ENCODE measurements at regions not wholly inside any gene's neighbourhood (a gene's known extent, or its start where the extent isn't known, plus 50 kb on each side); places are given as distances from the start of the nearest gene placed in this dataset.
"Not testable (repeated sequence)": the region's sequence is repeated elsewhere in the genome, so short reads cannot be mapped to it uniquely, and the experiment has no call there.

- not testable (repeated sequence) for DNase-seq
Observed at GRCh38 chrY:18599606-18600005, 53.1 kb downstream of the HSFY1 start.

GRCh38 chrY:18601287-18601686, 54.8 kb downstream of the HSFY1 start:
- not testable (repeated sequence) for DNase-seq

- DNase-seq = not testable (repeated sequence)
Observed at GRCh38 chrY:18606251-18606650, 59.7 kb downstream of the HSFY1 start.

GRCh38 chrY:18608205-18608604, 61.7 kb downstream of the HSFY1 start:
- DNase-seq = not testable (repeated sequence)

GRCh38 chrY:18615809-18616208, 69.3 kb downstream of the HSFY1 start:
- DNase-seq = not testable (repeated sequence)

- DNase-seq = not testable (repeated sequence)
Observed at GRCh38 chrY:18629805-18630516, 83.4 kb downstream of the HSFY1 start.

GRCh38 chrY:18630571-18630970, 84.1 kb downstream of the HSFY1 start:
- not testable (repeated sequence) for DNase-seq

- DNase-seq = not testable (repeated sequence)
Observed at GRCh38 chrY:18631610-18632009, 85.1 kb downstream of the HSFY1 start.

- no peak for DNase-seq
Observed at GRCh38 chrY:18650746-18651145, 104.2 kb downstream of the HSFY1 start.

- DNase-seq = no peak
Observed at GRCh38 chrY:18664559-18664958, 109.0 kb downstream of the HSFY2 start.

- DNase-seq = peak; percentile 0
Observed at GRCh38 chrY:18669790-18670189, 103.7 kb downstream of the HSFY2 start.

GRCh38 chrY:18671970-18672369, 101.6 kb downstream of the HSFY2 start:
- no peak for DNase-seq

- not testable (repeated sequence) for DNase-seq
Observed at GRCh38 chrY:18686027-18686426, 87.5 kb downstream of the HSFY2 start.

- not testable (repeated sequence) for DNase-seq
Observed at GRCh38 chrY:18688362-18688761, 85.2 kb downstream of the HSFY2 start.

GRCh38 chrY:18689420-18689819, 84.1 kb downstream of the HSFY2 start:
- DNase-seq = not testable (repeated sequence)

GRCh38 chrY:18689890-18690593, 83.5 kb downstream of the HSFY2 start:
- not testable (repeated sequence) for DNase-seq

- not testable (repeated sequence) for DNase-seq
Observed at GRCh38 chrY:18696788-18697187, 76.7 kb downstream of the HSFY2 start.

- not testable (repeated sequence) for DNase-seq
Observed at GRCh38 chrY:18704198-18704597, 69.3 kb downstream of the HSFY2 start.

- DNase-seq = not testable (repeated sequence)
Observed at GRCh38 chrY:18711785-18712184, 61.8 kb downstream of the HSFY2 start.

GRCh38 chrY:18713760-18714159, 59.8 kb downstream of the HSFY2 start:
- not testable (repeated sequence) for DNase-seq

- DNase-seq = not testable (repeated sequence)
Observed at GRCh38 chrY:18718714-18719113, 54.8 kb downstream of the HSFY2 start.

GRCh38 chrY:18720395-18720794, 53.1 kb downstream of the HSFY2 start:
- not testable (repeated sequence) for DNase-seq

All from stimulated activated CD4-positive, alpha-beta T cell treated with anti-CD3 and anti-CD28 coated beads, Interleukin-12 subunit alpha, Interleukin-12 subunit beta, amount 100 ng/mL, for 4 hours (primary cell).